A673 (cell line): ENCODE measurements at regions not wholly inside any gene's neighbourhood (a gene's known extent, or its start where the extent isn't known, plus 50 kb on each side); places are given as distances from the start of the nearest gene placed in this dataset.

Experiments
- BruUV-seq: library from RNA; stranded (reverse); fragments of 400-500 nt; replicated peaks from 2 replicates; lab custom pipeline; 2021; lab: Mats Ljungman, UMichigan
- CTCF ChIA-PET: fragments of 300-600 bp; sonication (Branson Sonifier 250); formaldehyde crosslinking; loops from one replicate; lab custom pipeline; 2022; ENCODE audit warnings: antibody characterized with exemption; lab: Charles Lee
- POLR2A ChIA-PET: fragments of 300-600 bp; sonication (Branson Sonifier 250); formaldehyde crosslinking; loops from one replicate; lab custom pipeline; 2022; ENCODE audit warnings: antibody characterized with exemption; ENCODE audit not compliant: low non-redundant PET; lab: Charles Lee
- DNase-seq: peaks from one replicate; pipeline ENCODE4 v3.0.0-alpha.2; 2015; ENCODE audit warnings: low spot score
- H3K27ac ChIP-seq: fragments of 200-600 bp; sonication (generic); 2 replicates; pipeline ENCODE4 v1.5.1; 2016; ENCODE audit warnings: mixed run types, low read depth, mild to moderate bottlenecking, mixed read lengths, antibody characterized with exemption, low read length; ENCODE audit not compliant: poor library complexity, severe bottlenecking
- H3K27me3 ChIP-seq: fragments of 200-600 bp; sonication (generic); replicated peaks from 2 replicates; pipeline ENCODE4 v1.6.1; 2017; ENCODE audit warnings: mixed run types, low read depth, mild to moderate bottlenecking, mixed read lengths, antibody characterized with exemption, low read length; ENCODE audit not compliant: insufficient read depth, poor library complexity
- H3K36me3 ChIP-seq: fragments of 200-600 bp; sonication (generic); 2 replicates; pipeline ENCODE4 v1.6.1; 2016; ENCODE audit warnings: mixed run types, mild to moderate bottlenecking, mixed read lengths, antibody characterized with exemption, low read length; ENCODE audit not compliant: insufficient read depth, poor library complexity, severe bottlenecking
- H3K4me1 ChIP-seq: fragments of 200-600 bp; sonication (generic); 2 replicates; pipeline ENCODE4 v1.6.1; 2017; ENCODE audit warnings: mixed run types, mild to moderate bottlenecking, mixed read lengths, antibody characterized with exemption, low read length; ENCODE audit not compliant: insufficient read depth, poor library complexity, severe bottlenecking
- H3K4me3 ChIP-seq: fragments of 200-600 bp; sonication (generic); 2 replicates; pipeline ENCODE4 v1.5.1; 2016; ENCODE audit warnings: low read depth, mixed run types, mild to moderate bottlenecking, mixed read lengths, low read length; ENCODE audit not compliant: poor library complexity, severe bottlenecking
- H3K9me3 ChIP-seq: fragments of 200-600 bp; sonication (generic); 2 replicates; pipeline ENCODE4 v1.6.1; 2016; ENCODE audit warnings: mixed run types, low read depth, mild to moderate bottlenecking, mixed read lengths, antibody characterized with exemption, low read length; ENCODE audit not compliant: poor library complexity, severe bottlenecking
- EZH2 ChIP-seq: fragments of 200-600 bp; sonication (generic); IDR thresholded peaks from 2 replicates; pipeline ENCODE4 v1.6.1; 2017; ENCODE audit warnings: borderline replicate concordance, low read depth, mild to moderate bottlenecking, mixed read lengths, antibody characterized with exemption, low read length; ENCODE audit not compliant: poor library complexity, severe bottlenecking
- intact Hi-C: fragments of 100-400 bp; cut with micrococcal nuclease; formaldehyde crosslinking; loops from one replicate; pipeline ENCODE4 v1.10.0; 2022; ENCODE audit not compliant: unreplicated experiment
- TF ChIP-seq, protein P1 (sequence below): fragments of 300-800, 200-600 bp; sonication (generic); conservative IDR thresholded peaks from 2 replicates; pipeline ENCODE4 v1.5.1; 2017; ENCODE audit warnings: low read depth, mild to moderate bottlenecking, antibody characterized with exemption, low read length, moderate library complexity, mixed read lengths

DNA sequence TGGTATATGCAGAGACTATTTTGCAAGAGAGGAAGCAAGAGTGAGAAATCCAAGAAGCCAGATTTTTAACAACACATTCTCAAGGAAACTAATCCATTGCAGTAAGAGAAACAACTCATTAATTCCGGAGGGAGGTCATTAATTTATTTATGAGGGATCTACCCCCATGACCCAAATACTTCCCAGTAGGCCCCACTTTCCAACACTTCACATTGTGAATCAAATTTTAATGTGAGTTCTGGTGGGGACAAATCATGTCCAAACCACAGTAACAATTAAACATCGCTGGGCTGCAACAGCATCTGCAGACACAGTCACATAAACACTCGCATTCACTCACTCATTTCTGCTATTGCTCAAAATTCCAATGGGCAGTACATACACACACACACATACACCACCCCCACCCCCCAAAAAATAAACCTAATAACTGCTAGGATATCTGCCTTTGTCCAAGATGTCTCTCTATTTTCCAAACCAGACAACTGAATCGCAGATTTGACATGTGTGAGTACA lies 1483.7 kb downstream of the PCDH9 start:
- Histone ChIP-seq H3K27ac (no peak overlapping the region), H3K36me3 (no peaks in the 10 kb centered on the region), H3K27me3 (no peaks in the 10 kb centered on the region), H3K4me1 (no peaks in the 10 kb centered on the region), H3K9me3 (no peaks in the 10 kb centered on the region), H3K4me3 (no peak overlapping the region)
- DNase-seq = no peak
- BruUV-seq = no TSS peak
- POLR2A ChIA-PET = no interaction called here
- CTCF ChIA-PET = no interaction called here
- intact Hi-C loops = no loop called here
- TF ChIP-seq EZH2 = no peak
- TF ChIP-seq, protein P1, sequence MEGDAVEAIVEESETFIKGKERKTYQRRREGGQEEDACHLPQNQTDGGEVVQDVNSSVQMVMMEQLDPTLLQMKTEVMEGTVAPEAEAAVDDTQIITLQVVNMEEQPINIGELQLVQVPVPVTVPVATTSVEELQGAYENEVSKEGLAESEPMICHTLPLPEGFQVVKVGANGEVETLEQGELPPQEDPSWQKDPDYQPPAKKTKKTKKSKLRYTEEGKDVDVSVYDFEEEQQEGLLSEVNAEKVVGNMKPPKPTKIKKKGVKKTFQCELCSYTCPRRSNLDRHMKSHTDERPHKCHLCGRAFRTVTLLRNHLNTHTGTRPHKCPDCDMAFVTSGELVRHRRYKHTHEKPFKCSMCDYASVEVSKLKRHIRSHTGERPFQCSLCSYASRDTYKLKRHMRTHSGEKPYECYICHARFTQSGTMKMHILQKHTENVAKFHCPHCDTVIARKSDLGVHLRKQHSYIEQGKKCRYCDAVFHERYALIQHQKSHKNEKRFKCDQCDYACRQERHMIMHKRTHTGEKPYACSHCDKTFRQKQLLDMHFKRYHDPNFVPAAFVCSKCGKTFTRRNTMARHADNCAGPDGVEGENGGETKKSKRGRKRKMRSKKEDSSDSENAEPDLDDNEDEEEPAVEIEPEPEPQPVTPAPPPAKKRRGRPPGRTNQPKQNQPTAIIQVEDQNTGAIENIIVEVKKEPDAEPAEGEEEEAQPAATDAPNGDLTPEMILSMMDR = no peak

DNA sequence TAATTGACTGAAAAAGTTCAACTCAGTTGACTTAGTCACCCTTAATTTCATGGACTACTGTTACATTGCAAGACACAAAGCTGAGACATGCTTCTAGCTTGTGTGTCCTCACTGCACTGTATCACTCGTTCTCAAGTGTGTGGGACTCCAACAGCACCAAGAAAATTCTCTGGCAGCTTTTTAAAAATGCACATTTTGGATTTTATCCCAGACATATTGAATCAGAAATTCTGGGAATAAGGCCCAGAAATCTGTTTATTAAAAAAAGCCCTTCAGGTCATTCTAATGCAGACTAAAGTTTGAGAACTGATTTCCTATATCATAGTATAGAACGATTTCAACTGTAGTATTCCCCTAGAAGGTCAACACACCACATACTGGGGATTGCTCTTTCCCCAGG lies 1485.3 kb downstream of the PCDH9 start:
- no peak overlapping the region for H3K27ac ChIP-seq
- H3K9me3 ChIP-seq = no peaks in the 10 kb centered on the region
- H3K36me3 ChIP-seq = no peaks in the 10 kb centered on the region
- intact Hi-C loops = no loop called here
- no peak overlapping the region for H3K4me3 ChIP-seq
- CTCF ChIA-PET = no interaction called here
- no peak for DNase-seq
- TF ChIP-seq, protein P1 = no peak
- no peaks in the 10 kb centered on the region for H3K27me3 ChIP-seq
- H3K4me1 ChIP-seq = no peaks in the 10 kb centered on the region
- POLR2A ChIA-PET = no interaction called here
- no TSS peak for BruUV-seq

DNA sequence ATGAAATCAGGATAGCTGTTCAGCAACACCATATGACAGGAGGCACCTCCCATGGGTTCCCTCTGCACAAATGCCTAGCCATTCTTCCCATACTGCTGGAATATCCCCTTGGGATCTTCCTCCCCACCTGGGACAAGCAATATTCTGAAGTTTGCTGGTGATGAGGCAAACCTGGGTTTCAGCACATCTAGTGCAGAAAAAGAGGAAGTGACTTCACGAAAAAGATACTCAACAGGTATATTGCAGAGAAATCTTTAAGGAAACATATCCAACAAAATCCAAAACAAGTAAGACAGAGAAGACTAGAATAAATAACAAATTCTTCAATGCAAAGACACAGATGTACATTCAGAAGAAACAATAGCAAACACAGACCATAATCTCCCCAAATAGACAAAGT lies 1497.0 kb downstream of the PCDH9 start:
- Histone ChIP-seq H3K4me3 (no peak overlapping the region), H3K36me3 (no peaks in the 10 kb centered on the region), H3K27me3 (no peaks in the 10 kb centered on the region), H3K4me1 (no peaks in the 10 kb centered on the region), H3K27ac (no peak overlapping the region), H3K9me3 (no peaks in the 10 kb centered on the region)
- ChIA-PET CTCF (no interaction called here), POLR2A (no interaction called here)
- BruUV-seq = no TSS peak
- intact Hi-C loops = no loop called here
- no peak for DNase-seq
- TF ChIP-seq EZH2 = no peak
- TF ChIP-seq, protein P1 = no peak
